Neuronal stem cell (in vitro differentiated cells): ENCODE measurements at regions not wholly inside any gene's neighbourhood (a gene's known extent, or its start where the extent isn't known, plus 50 kb on each side); places are given as distances from the start of the nearest gene placed in this dataset.

ENCODE experiments used
- DNase-seq: peaks from one replicate; pipeline ENCODE4 v3.0.0-alpha.2; 2013; ENCODE audit warnings: low spot score
- H2AFZ ChIP-seq: one replicate; pipeline ENCODE4 v1.6.1; 2013; ENCODE audit warnings: mild to moderate bottlenecking, low read length, inconsistent platforms
- H2AK5ac ChIP-seq: 2 replicates; pipeline ENCODE4 v1.6.1; 2013; ENCODE audit warnings: low read depth, mild to moderate bottlenecking, inconsistent platforms, low read length, moderate library complexity, mixed read lengths
- H2BK120ac ChIP-seq: 2 replicates; pipeline ENCODE4 v1.6.1; 2013; ENCODE audit warnings: low read depth, mild to moderate bottlenecking, inconsistent platforms, low read length, moderate library complexity, mixed read lengths
- H2BK12ac ChIP-seq: one replicate; pipeline ENCODE4 v1.6.1; 2013; ENCODE audit warnings: low read length, inconsistent platforms
- H2BK15ac ChIP-seq: 2 replicates; pipeline ENCODE4 v1.6.1; 2013; ENCODE audit warnings: mild to moderate bottlenecking, low read length, inconsistent platforms, mixed read lengths
- H2BK5ac ChIP-seq: one replicate; pipeline ENCODE4 v1.6.1; 2013; ENCODE audit warnings: inconsistent platforms, mild to moderate bottlenecking, low read length, moderate library complexity
- H3K14ac ChIP-seq: one replicate; pipeline ENCODE4 v1.6.1; 2013; ENCODE audit warnings: low read length, inconsistent platforms
- H3K18ac ChIP-seq: 2 replicates; pipeline ENCODE4 v1.6.1; 2013; ENCODE audit warnings: low read length, inconsistent platforms
- H3K23ac ChIP-seq: 2 replicates; pipeline ENCODE4 v1.6.1; 2013; ENCODE audit warnings: low read depth, mild to moderate bottlenecking, mixed read lengths, low read length, inconsistent platforms; ENCODE audit not compliant: poor library complexity
- H3K27ac ChIP-seq: replicated peaks from 3 replicates; pipeline ENCODE4 v1.5.1; 2013; ENCODE audit warnings: low read length, inconsistent platforms
- H3K27me3 ChIP-seq, 3 experiments: 2 replicates each; pipeline ENCODE4 v1.6.1; 2013; ENCODE audit warnings: low read length in 3 of 3, mild to moderate bottlenecking in 2 of 3, inconsistent platforms in 1 of 3, low read depth in 1 of 3, mixed read lengths in 1 of 3, moderate library complexity in 1 of 3; ENCODE audit not compliant: control insufficient read depth in 3 of 3, insufficient read depth in 3 of 3
- H3K36me3 ChIP-seq, 2 donors: replicated peaks in 1 of 2; 2 replicates each; pipeline ENCODE4 v1.6.1; 2013; ENCODE audit warnings: low read length in 2 of 2; ENCODE audit not compliant: control insufficient read depth in 2 of 2, insufficient read depth in 2 of 2
- H3K4ac ChIP-seq: 2 replicates; pipeline ENCODE4 v1.6.1; 2013; ENCODE audit warnings: inconsistent platforms, mild to moderate bottlenecking, low read length, moderate library complexity
- H3K4me1 ChIP-seq, 2 donors: 1 replicate in 1 of 2; 2 replicates in 1 of 2; pipeline ENCODE4 v1.6.1; 2013; ENCODE audit warnings: low read length in 2 of 2, low read depth in 1 of 2; ENCODE audit not compliant: control insufficient read depth in 2 of 2, insufficient read depth in 1 of 2
- H3K4me2 ChIP-seq: one replicate; pipeline ENCODE4 v1.6.1; 2013; ENCODE audit warnings: mild to moderate bottlenecking, low read length, inconsistent platforms; ENCODE audit not compliant: insufficient read depth, poor library complexity, severe bottlenecking
- H3K4me3 ChIP-seq, 2 donors: 2 replicates each; pipeline ENCODE4 v1.5.1; 2013; ENCODE audit warnings: low read length in 2 of 2, mild to moderate bottlenecking in 2 of 2, inconsistent platforms in 1 of 2, moderate library complexity in 1 of 2
- H3K79me1 ChIP-seq: one replicate; pipeline ENCODE4 v1.6.1; 2013; ENCODE audit warnings: low read depth, mild to moderate bottlenecking, inconsistent platforms, low read length, moderate library complexity
- H3K9ac ChIP-seq: one replicate; pipeline ENCODE4 v1.6.1; 2013; ENCODE audit warnings: mild to moderate bottlenecking, low read depth, low read length, inconsistent platforms; ENCODE audit not compliant: poor library complexity
- H3K9me3 ChIP-seq, 2 donors: replicated peaks in 1 of 2; 2 replicates each; pipeline versions ENCODE3 to v1.6.1; 2013; ENCODE audit warnings: low read length in 2 of 2, mild to moderate bottlenecking in 2 of 2, inconsistent platforms in 1 of 2, low read depth in 1 of 2, mixed read lengths in 1 of 2, moderate library complexity in 1 of 2; ENCODE audit not compliant: control insufficient read depth in 2 of 2, insufficient read depth in 1 of 2
- H4K8ac ChIP-seq: one replicate; pipeline ENCODE4 v1.6.1; 2013; ENCODE audit warnings: low read depth, mild to moderate bottlenecking, inconsistent platforms, low read length, moderate library complexity
- H4K91ac ChIP-seq: one replicate; pipeline ENCODE4 v1.6.1; 2013; ENCODE audit warnings: low read length, low read depth, mild to moderate bottlenecking, inconsistent platforms; ENCODE audit not compliant: poor library complexity
- WGBS, 2 donors: extraction: QIAGEN DNeasy Blood & Tissue Kit; methylation state at CpG; one replicate each; pipeline ENCODE4 v1.1.7; 2013; ENCODE audit warnings: missing lambda C conversion rate in 2 of 2, mixed read lengths in 1 of 2; ENCODE audit not compliant: insufficient read length in 2 of 2, insufficient replicate concordance in 1 of 2; ENCODE audit errors: extremely low coverage in 2 of 2; 5-methylcytosine and 5-hydroxymethylcytosine counted together

DNA sequence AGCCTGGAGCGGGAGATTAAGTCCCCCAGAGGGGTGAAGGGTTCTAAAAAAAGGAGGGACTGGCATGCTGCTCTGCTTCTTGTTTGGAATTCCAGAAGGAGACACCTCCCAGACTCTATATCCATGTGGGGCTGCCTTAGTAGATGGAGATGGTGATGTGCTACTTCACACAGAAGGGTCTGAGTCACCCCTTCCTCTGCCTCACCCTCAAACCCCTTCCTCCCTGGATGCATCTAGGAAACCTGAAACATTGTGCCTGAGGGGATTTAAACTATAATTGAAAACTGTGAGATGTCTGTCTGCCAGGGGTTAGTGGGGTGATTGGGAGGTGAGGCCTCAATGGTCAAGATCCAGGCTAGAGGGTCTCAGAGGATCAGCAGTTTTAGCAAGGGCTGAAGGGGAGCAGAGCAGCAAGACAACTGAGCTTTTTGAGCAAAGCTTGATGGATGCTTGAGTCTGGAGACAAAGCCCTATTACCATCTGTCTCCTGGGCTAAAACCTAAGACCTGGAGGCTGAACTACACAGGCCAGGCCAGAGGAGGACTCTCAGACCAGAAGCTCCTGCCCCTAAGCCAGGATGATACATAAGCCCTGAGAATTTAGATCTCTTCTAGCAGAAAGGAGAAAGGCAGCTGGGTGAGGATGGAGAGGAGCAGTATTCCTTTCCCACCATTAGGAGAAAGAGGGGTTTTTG is 314.7 kb upstream of the ATP2B1 start:
- no peak overlapping the region for H3K4me2 ChIP-seq
- H3K79me1 ChIP-seq, result no peaks in the 10 kb centered on the region
- H3K14ac ChIP-seq, result no peak overlapping the region
- no peak overlapping the region for H3K23ac ChIP-seq
- peak overlapping the region; percentile 35 for H2AFZ ChIP-seq
- H4K91ac ChIP-seq, result no peak overlapping the region
- H3K9me3 ChIP-seq, result peaks cover 0 to 1% of the 10 kb centered on the region in 2 donors
- no peak overlapping the region for H2BK12ac ChIP-seq
- no peak overlapping the region for H4K8ac ChIP-seq
- H3K9ac ChIP-seq, result no peak overlapping the region
- no CpG with 5 or more reads among the region's 1 CpG for WGBS, 2 donors
- no peaks in the 10 kb centered on the region for H3K27me3 ChIP-seq
- no peak overlapping the region for H2BK120ac ChIP-seq
- no peak overlapping the region for H3K27ac ChIP-seq
- H3K36me3 ChIP-seq, result no peaks in the 10 kb centered on the region
- DNase-seq, result no peak
- peaks cover 0 to 4% of the 10 kb centered on the region in 2 donors for H3K4me1 ChIP-seq
- H2BK15ac ChIP-seq, result no peak overlapping the region
- no peak overlapping the region for H2BK5ac ChIP-seq
- no peak overlapping the region for H3K18ac ChIP-seq
- H2AK5ac ChIP-seq, result no peak overlapping the region
- H3K4ac ChIP-seq, result no peak overlapping the region
- H3K4me3 ChIP-seq, result no peak overlapping the region

DNA sequence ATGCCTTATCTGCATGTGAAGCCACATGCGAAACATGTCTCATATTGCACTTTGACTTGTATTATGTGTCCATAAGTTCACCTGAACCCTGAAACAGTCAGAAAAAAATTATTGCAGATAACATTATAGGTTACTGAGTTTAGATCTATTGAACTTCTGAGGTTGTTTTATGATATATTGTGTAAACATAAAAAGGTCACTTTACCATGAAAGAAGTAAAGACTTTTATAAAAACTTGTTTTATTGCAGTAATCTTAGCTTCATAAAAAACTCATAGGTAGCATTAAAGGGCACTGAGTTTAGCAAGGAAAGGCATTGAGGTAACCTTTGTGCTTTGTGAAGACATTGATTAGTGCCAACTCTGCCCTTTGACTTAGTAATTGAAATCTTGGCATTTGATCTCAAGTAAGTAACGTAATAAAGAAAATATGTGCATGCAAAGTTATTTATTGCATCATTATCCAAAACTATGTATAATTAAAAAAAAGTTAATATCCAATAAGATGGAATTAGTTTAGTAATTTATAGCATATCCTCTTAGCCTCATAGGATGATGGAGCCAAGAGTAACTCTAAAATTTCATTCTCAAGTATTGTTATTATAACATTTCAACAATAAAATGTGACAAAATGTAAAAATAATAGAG is 313.3 kb upstream of the ATP2B1 start:
- no peak overlapping the region for H4K91ac ChIP-seq
- H3K4me1 ChIP-seq, result peaks cover 0 to 4% of the 10 kb centered on the region in 2 donors
- no peak overlapping the region for H2AFZ ChIP-seq
- DNase-seq, result no peak
- H2BK12ac ChIP-seq, result no peak overlapping the region
- no peak overlapping the region for H2BK5ac ChIP-seq
- no CpG with 5 or more reads among the region's 2 CpGs for WGBS, 2 donors
- no peak overlapping the region for H2BK120ac ChIP-seq
- no peak overlapping the region for H3K18ac ChIP-seq
- no peaks in the 10 kb centered on the region for H3K27me3 ChIP-seq
- H3K9me3 ChIP-seq, result peaks cover 0 to 1% of the 10 kb centered on the region in 2 donors
- no peaks in the 10 kb centered on the region for H3K36me3 ChIP-seq
- no peak overlapping the region for H3K4me2 ChIP-seq
- H3K27ac ChIP-seq, result no peak overlapping the region
- H2AK5ac ChIP-seq, result no peak overlapping the region
- no peak overlapping the region for H3K9ac ChIP-seq
- H3K4me3 ChIP-seq, result no peak overlapping the region
- no peaks in the 10 kb centered on the region for H3K79me1 ChIP-seq
- H2BK15ac ChIP-seq, result no peak overlapping the region
- no peak overlapping the region for H3K4ac ChIP-seq
- H4K8ac ChIP-seq, result no peak overlapping the region
- H3K14ac ChIP-seq, result no peak overlapping the region
- H3K23ac ChIP-seq, result no peak overlapping the region

DNA sequence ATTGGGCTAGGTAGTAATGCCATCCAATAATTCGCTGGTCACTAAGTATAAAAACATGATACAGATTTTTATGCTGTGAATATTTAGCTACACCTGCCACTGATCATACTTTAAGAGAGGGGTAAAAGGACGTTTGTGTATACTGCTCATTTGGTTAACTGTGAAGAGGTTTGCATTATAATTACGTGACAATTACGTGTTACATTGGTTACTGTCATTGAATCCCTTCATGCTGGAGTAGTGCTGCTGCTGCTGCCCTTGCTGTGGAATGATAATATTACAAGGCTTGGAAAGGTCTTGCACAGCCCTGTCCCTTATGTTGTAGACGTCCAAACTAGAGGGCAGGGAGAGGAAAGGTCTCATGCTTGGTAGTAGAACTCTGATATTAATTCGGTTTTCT is 312.2 kb upstream of the ATP2B1 start:
- no peak overlapping the region for H3K23ac ChIP-seq
- no peaks in the 10 kb centered on the region for H3K79me1 ChIP-seq
- H4K91ac ChIP-seq, result no peak overlapping the region
- H3K4ac ChIP-seq, result no peak overlapping the region
- H3K9ac ChIP-seq, result no peak overlapping the region
- no CpG with 5 or more reads among the region's 6 CpGs for WGBS, 2 donors
- DNase-seq, result no peak
- no peak overlapping the region for H2AFZ ChIP-seq
- H3K4me3 ChIP-seq, result no peak overlapping the region
- no peak overlapping the region for H3K18ac ChIP-seq
- H3K36me3 ChIP-seq, result no peaks in the 10 kb centered on the region
- no peak overlapping the region for H2BK5ac ChIP-seq
- no peak overlapping the region for H4K8ac ChIP-seq
- no peak overlapping the region for H2BK15ac ChIP-seq
- no peak overlapping the region for H3K27ac ChIP-seq
- no peak overlapping the region for H3K14ac ChIP-seq
- H2BK120ac ChIP-seq, result no peak overlapping the region
- no peak overlapping the region for H2BK12ac ChIP-seq
- H3K4me2 ChIP-seq, result no peak overlapping the region
- peaks cover 0 to 1% of the 10 kb centered on the region in 2 donors for H3K9me3 ChIP-seq
- no peaks in the 10 kb centered on the region for H3K27me3 ChIP-seq
- H2AK5ac ChIP-seq, result no peak overlapping the region
- H3K4me1 ChIP-seq, result peaks cover 0 to 4% of the 10 kb centered on the region in 2 donors

DNA sequence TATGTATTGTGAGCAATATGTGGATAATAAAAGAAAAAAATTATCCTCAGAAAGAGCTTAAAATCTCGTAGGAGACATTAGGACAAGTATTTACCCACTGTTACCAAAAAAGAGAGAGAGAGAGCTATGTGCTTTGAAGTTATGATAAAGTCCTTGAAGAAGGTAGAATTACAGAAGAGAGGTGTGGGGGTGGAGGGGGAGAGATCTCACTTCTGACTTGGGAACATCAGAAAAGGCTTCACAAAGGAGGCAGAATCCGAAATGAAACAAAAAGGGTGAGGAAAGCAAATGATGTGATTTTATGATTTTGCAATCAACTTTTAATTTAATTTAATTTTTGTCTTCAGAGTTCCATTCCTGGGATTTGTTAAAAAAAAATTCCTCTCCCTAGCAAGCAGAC is 311.8 kb upstream of the ATP2B1 start:
- WGBS, 2 donors, result no CpG with 5 or more reads among the region's 2 CpGs
- Histone ChIP-seq H3K4me1 (peaks cover 0 to 4% of the 10 kb centered on the region in 2 donors), H4K8ac (no peak overlapping the region), H3K14ac (no peak overlapping the region), H2AK5ac (no peak overlapping the region), H3K4me2 (no peak overlapping the region), H3K4ac (no peak overlapping the region), H2AFZ (no peak overlapping the region), H2BK5ac (no peak overlapping the region), H3K36me3 (no peaks in the 10 kb centered on the region), H2BK15ac (no peak overlapping the region), H3K18ac (no peak overlapping the region), H3K9me3 (peaks cover 0 to 1% of the 10 kb centered on the region in 2 donors), H3K27me3 (no peaks in the 10 kb centered on the region), H3K4me3 (no peak overlapping the region), H3K9ac (no peak overlapping the region), H4K91ac (no peak overlapping the region), H3K79me1 (no peaks in the 10 kb centered on the region), H2BK12ac (no peak overlapping the region), H3K23ac (no peak overlapping the region), H2BK120ac (no peak overlapping the region), H3K27ac (no peak overlapping the region)
- no peak for DNase-seq
